ENCODE measurements at regions not wholly inside any gene's neighbourhood (a gene's known extent, or its start where the extent isn't known, plus 50 kb on each side); places are given as distances from the start of the nearest gene placed in this dataset.

DNA sequence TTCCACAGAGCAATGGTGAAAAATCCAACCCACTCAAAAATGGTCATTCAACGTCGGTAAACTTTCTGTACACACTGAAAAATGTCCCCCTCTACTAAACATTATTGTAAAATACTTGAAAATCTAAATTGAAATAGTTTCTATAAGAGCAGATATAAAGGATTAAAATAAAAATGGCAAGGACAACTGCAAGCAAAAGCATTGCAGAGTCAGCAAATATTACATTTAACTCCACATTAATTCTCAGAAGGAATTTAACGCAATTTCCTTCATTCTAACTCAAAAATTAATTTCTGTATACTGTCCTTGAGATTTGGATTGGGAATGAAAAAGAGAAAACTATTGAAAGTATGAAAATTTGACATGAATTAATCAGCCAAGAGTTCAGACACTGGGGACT is 64.4 kb upstream of the SSBP2 start:
- TF ChIP-seq EZH2phosphoT487 (IDR thresholded peaks at IDR 0.05; ENCODE audit: borderline replicate concordance, low read depth, low read length) = no peak
- TF ChIP-seq, protein P1, sequence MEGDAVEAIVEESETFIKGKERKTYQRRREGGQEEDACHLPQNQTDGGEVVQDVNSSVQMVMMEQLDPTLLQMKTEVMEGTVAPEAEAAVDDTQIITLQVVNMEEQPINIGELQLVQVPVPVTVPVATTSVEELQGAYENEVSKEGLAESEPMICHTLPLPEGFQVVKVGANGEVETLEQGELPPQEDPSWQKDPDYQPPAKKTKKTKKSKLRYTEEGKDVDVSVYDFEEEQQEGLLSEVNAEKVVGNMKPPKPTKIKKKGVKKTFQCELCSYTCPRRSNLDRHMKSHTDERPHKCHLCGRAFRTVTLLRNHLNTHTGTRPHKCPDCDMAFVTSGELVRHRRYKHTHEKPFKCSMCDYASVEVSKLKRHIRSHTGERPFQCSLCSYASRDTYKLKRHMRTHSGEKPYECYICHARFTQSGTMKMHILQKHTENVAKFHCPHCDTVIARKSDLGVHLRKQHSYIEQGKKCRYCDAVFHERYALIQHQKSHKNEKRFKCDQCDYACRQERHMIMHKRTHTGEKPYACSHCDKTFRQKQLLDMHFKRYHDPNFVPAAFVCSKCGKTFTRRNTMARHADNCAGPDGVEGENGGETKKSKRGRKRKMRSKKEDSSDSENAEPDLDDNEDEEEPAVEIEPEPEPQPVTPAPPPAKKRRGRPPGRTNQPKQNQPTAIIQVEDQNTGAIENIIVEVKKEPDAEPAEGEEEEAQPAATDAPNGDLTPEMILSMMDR (conservative IDR thresholded peaks at IDR 0.05; ENCODE audit: low read length) = no peak
- H3K79me2 ChIP-seq (ENCODE audit: insufficient read depth, low read depth, low read length) = no peaks in the 10 kb centered on the region
- intact Hi-C loops (cut with micrococcal nuclease; ENCODE audit: unreplicated experiment) = no loop called here
- no peaks in the 10 kb centered on the region for H3K4me1 ChIP-seq (ENCODE audit: insufficient read depth, low read length, poor library complexity, severe bottlenecking)
- POLR2A ChIA-PET = no interaction called here
- CTCF ChIA-PET (ENCODE audit: unreplicated experiment) = no interaction called here
- no peaks in the 10 kb centered on the region for H3K9me2 ChIP-seq (ENCODE audit: insufficient read depth, low read length)
- no peak for DNase-seq (ENCODE audit: low spot score)
- no peak overlapping the region for H3K27ac ChIP-seq (ENCODE audit: low read depth, low read length, poor library complexity, severe bottlenecking)
- BruUV-seq (replicated peaks) = no TSS peak
- no peak overlapping the region for H3K4me2 ChIP-seq (ENCODE audit: low read length)
- H2AFZ ChIP-seq (ENCODE audit: low read length) = no peak overlapping the region
- H3K9me3 ChIP-seq (ENCODE audit: low read length) = no peaks in the 10 kb centered on the region
- no peak overlapping the region for H3K4me3 ChIP-seq (ENCODE audit: low read depth, low read length, poor library complexity, severe bottlenecking)
- no peaks in the 10 kb centered on the region for H3K36me3 ChIP-seq (ENCODE audit: insufficient read depth, low read length)
- H4K20me1 ChIP-seq (ENCODE audit: insufficient read depth, low read length) = no peaks in the 10 kb centered on the region

DNA sequence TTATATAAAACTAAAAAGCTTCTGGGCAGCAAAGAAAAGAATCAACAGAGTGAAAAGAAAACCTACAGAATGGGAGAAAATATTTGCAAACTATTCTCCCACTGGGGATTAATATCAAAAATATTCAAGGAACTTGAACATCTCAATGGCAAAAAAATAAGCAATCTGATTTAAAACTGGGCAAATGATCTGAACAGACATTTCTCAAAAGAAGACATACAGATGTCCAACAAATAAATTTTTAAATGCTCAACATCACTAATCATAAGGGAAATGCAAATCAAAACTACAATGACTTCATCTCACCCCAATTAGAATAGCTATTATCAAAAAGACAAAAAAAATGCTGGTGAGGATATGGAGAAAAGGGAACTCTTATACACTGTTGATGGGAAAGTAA is 57.2 kb upstream of the SSBP2 start:
- Histone ChIP-seq H2AFZ (ENCODE audit: low read length) (no peak overlapping the region), H3K4me1 (ENCODE audit: insufficient read depth, low read length, poor library complexity, severe bottlenecking) (no peaks in the 10 kb centered on the region), H3K36me3 (ENCODE audit: insufficient read depth, low read length) (no peaks in the 10 kb centered on the region), H3K9me2 (ENCODE audit: insufficient read depth, low read length) (no peaks in the 10 kb centered on the region), H3K4me3 (ENCODE audit: low read depth, low read length, poor library complexity, severe bottlenecking) (no peak overlapping the region), H3K9me3 (ENCODE audit: low read length) (peaks cover 31% of the 10 kb centered on the region; the same call in 1 of the 2 replicates), H3K79me2 (ENCODE audit: insufficient read depth, low read depth, low read length) (no peaks in the 10 kb centered on the region), H3K4me2 (ENCODE audit: low read length) (no peak overlapping the region), H3K27ac (ENCODE audit: low read depth, low read length, poor library complexity, severe bottlenecking) (no peak overlapping the region), H4K20me1 (ENCODE audit: insufficient read depth, low read length) (no peaks in the 10 kb centered on the region)
- intact Hi-C loops (cut with micrococcal nuclease; ENCODE audit: unreplicated experiment) = no loop called here
- ChIA-PET CTCF (ENCODE audit: unreplicated experiment) (no interaction called here), POLR2A (no interaction called here)
- no peak for TF ChIP-seq EZH2phosphoT487 (IDR thresholded peaks at IDR 0.05; ENCODE audit: borderline replicate concordance, low read depth, low read length)
- TF ChIP-seq, protein P1 (conservative IDR thresholded peaks at IDR 0.05; ENCODE audit: low read length) = no peak
- DNase-seq (ENCODE audit: low spot score) = no peak
- no TSS peak for BruUV-seq (replicated peaks)

DNA sequence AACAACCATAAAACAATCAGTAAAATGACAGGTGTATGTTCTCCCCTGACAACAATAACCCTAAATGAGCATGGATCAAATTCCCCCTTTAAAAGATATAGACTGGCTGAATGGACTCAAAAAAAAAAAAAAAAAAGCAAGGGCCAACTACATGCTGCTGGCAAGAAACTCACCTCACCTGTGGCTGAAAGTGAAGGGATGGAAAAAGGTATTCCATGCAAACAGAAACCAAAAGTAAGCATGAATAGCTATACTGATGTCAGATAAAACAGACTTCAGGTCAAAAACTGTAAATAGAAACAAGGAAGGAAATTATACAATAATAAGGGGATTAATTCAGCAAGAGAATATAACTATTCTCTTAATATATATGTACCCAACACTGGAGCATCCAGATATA is 54.2 kb upstream of the SSBP2 start:
- H3K79me2 ChIP-seq (ENCODE audit: insufficient read depth, low read depth, low read length) = no peaks in the 10 kb centered on the region
- H3K27ac ChIP-seq (ENCODE audit: low read depth, low read length, poor library complexity, severe bottlenecking) = no peak overlapping the region
- intact Hi-C loops (cut with micrococcal nuclease; ENCODE audit: unreplicated experiment) = no loop called here
- H3K9me3 ChIP-seq (ENCODE audit: low read length) = peaks cover 31% of the 10 kb centered on the region; the same call in 1 of the 2 replicates
- CTCF ChIA-PET (ENCODE audit: unreplicated experiment) = no interaction called here
- no peaks in the 10 kb centered on the region for H3K9me2 ChIP-seq (ENCODE audit: insufficient read depth, low read length)
- BruUV-seq (replicated peaks) = no TSS peak
- no peak overlapping the region for H3K4me3 ChIP-seq (ENCODE audit: low read depth, low read length, poor library complexity, severe bottlenecking)
- H2AFZ ChIP-seq (ENCODE audit: low read length) = no peak overlapping the region
- no peaks in the 10 kb centered on the region for H3K36me3 ChIP-seq (ENCODE audit: insufficient read depth, low read length)
- no peak for TF ChIP-seq EZH2phosphoT487 (IDR thresholded peaks at IDR 0.05; ENCODE audit: borderline replicate concordance, low read depth, low read length)
- TF ChIP-seq, protein P1 (conservative IDR thresholded peaks at IDR 0.05; ENCODE audit: low read length) = no peak
- no peaks in the 10 kb centered on the region for H3K4me1 ChIP-seq (ENCODE audit: insufficient read depth, low read length, poor library complexity, severe bottlenecking)
- POLR2A ChIA-PET = interaction anchor here (0.7 to 1.5 kb wide), 3 partner anchors 18 to 234 kb away, joined by 3 to 6 read pairs (median 4); no protein-coding TSS in a partner anchor
- H3K4me2 ChIP-seq (ENCODE audit: low read length) = no peak overlapping the region
- no peak for DNase-seq (ENCODE audit: low spot score)
- H4K20me1 ChIP-seq (ENCODE audit: insufficient read depth, low read length) = no peaks in the 10 kb centered on the region
